SK-N-MC (cell line): ENCODE measurements at regions not wholly inside any gene's neighbourhood (a gene's known extent, or its start where the extent isn't known, plus 50 kb on each side); places are given as distances from the start of the nearest gene placed in this dataset.

ENCODE experiments used
- DNase-seq: peaks from one replicate; pipeline ENCODE4 v3.0.0-alpha.2; 2011; ENCODE audit warnings: low read depth, low spot score
- H3K27ac ChIP-seq: fragments of 200-600 bp; sonication (generic); 2 replicates; pipeline ENCODE4 v1.5.1; 2016; ENCODE audit warnings: mixed run types
- H3K36me3 ChIP-seq: fragments of 200-600 bp; sonication (generic); 2 replicates; pipeline ENCODE4 v1.6.1; 2017; ENCODE audit warnings: antibody characterized with exemption, low read length, mixed read lengths; ENCODE audit not compliant: insufficient read depth
- H3K4me3 ChIP-seq: fragments of 200-600 bp; sonication (generic); 2 replicates; pipeline ENCODE4 v1.5.1; 2016
- H3K9ac ChIP-seq: fragments of 200-600 bp; sonication (generic); 2 replicates; pipeline ENCODE4 v1.8.0; 2017; ENCODE audit warnings: mixed run types, mixed read lengths; ENCODE audit not compliant: insufficient read length
- H3K9me3 ChIP-seq: fragments of 200-600 bp; sonication (generic); 2 replicates; pipeline ENCODE4 v1.6.1; 2017; ENCODE audit warnings: low read depth, mild to moderate bottlenecking, antibody characterized with exemption, low read length, moderate library complexity, mixed read lengths
- EZH2 ChIP-seq: fragments of 200-600 bp; sonication (generic); IDR thresholded peaks from one replicate; pipeline ENCODE4 v1.6.1; 2017; ENCODE audit warnings: antibody characterized with exemption
- FOXP2 ChIP-seq: optimal IDR thresholded peaks from 2 replicates; pipeline ENCODE3; 2011; ENCODE audit warnings: mild to moderate bottlenecking, moderate library complexity; ENCODE audit not compliant: insufficient read depth; ENCODE audit errors: extremely low read length, control extremely low read depth
- POLR2AphosphoS5 ChIP-seq: IDR thresholded peaks from 2 replicates; pipeline ENCODE4 v1.6.1; 2012; ENCODE audit warnings: mild to moderate bottlenecking, low read depth, low read length, borderline replicate concordance

DNA sequence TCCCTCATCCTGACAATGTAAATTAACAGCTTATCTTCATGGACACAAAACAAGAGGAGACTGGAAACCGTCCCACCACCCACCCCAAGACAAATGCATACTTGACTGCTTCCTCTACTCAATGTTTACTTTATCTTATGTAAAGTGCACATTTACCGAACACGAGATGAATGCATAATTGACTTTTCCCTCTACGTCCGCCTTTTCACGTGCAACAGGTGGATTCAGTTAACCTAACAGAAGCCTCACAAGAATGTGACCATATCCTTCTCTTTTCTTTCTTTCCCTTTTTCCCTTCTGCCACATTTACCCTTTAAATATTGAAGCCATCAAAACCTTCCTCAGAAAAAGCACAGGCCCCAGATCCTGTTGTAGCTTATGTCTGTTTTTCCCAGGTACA lies 468.0 kb downstream of the UQCRFS1 start:
- H3K9ac ChIP-seq, result no peak overlapping the region
- H3K36me3 ChIP-seq, result no peaks in the 10 kb centered on the region
- H3K4me3 ChIP-seq, result no peak overlapping the region
- H3K9me3 ChIP-seq, result no peaks in the 10 kb centered on the region
- no peak overlapping the region for H3K27ac ChIP-seq
- no peak for TF ChIP-seq POLR2AphosphoS5
- no peak for TF ChIP-seq FOXP2
- TF ChIP-seq EZH2, result no peak
- no peak for DNase-seq

DNA sequence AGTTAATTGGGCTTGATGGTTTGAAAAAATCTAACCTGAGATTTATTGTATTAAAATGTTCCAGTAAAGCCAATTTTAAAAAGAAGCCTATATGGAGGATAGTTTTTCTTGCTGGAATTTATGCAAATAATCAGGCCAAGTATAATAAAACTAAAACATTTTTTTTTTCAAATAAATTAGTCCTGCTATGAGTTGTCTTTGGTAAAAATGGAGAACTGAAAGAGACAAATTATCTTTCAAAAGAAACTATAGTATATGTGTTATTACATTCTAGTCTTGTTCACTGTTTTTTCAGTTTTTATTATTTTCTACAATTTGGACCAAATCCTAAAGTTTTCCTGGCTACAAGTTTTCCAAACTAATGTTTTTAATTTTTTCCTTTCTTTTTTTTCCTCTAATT lies 468.9 kb downstream of the UQCRFS1 start:
- no peak overlapping the region for H3K9ac ChIP-seq
- no peaks in the 10 kb centered on the region for H3K9me3 ChIP-seq
- no peak for DNase-seq
- H3K4me3 ChIP-seq, result no peak overlapping the region
- no peaks in the 10 kb centered on the region for H3K36me3 ChIP-seq
- TF ChIP-seq POLR2AphosphoS5 (no peak), EZH2 (no peak), FOXP2 (no peak)
- H3K27ac ChIP-seq, result no peak overlapping the region

DNA sequence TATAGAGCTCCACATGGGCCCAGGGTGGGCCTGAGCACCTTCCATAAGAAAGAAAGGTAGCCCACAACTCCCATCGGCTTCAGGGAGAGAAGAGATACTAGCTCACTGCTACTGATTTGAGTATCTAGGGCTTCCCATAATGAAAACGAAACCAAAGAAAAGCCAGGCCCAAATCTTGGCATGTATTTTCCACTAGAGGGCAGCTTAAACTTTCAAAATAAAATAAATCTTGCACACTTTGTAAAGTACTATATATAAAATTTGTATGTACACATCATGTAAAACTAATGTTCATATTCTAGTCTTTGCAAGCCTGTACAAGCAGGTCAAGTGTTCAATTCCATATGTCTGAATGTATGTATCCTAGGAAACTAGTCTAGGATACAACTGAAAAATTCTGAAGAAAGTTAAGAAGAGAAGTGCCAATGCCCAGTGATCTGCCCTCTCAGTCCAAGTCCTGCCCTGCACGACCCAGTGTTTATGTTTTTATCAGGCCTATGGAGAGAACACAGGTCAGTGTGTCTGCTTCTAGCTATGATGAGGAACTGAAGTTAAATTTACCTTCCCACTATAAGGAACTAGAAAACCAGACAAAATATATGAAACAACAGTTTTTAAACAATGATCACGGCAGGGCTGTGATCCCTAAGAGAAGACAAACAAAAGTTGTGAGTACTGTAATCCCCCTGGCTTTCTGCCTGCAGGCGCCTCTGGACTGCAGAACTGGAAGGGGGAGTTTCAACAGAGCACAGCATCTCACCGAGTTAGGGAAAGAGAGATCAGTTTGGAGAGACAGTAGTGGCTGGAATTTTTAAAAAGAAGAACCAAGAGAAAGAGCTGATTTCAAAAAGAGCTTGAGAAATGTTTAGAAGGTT lies 475.7 kb downstream of the UQCRFS1 start:
- no peak for TF ChIP-seq FOXP2
- no peak for TF ChIP-seq EZH2
- no peak for TF ChIP-seq POLR2AphosphoS5
- Histone ChIP-seq H3K9ac (no peak overlapping the region), H3K4me3 (no peak overlapping the region)

DNA sequence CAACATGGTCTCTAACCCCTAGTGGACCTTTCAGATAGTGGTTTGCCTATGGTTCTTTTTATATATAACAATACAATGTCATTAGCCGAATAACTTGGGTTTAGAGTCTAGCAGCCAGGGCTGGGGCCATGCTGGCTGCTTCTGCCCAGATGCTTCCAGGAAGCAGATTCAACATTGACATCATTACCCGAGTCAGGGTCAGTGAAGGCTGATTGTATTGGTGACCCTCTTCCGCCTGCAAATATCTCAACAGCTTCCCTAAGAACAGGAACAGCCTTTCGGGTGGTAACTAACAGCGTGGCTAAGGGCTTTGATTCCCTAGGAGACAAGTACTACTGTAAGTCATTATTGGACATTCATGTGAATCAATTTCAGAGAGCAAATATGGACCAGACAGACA lies 476.4 kb downstream of the UQCRFS1 start:
- H3K9me3 ChIP-seq, result no peaks in the 10 kb centered on the region
- no peak for TF ChIP-seq FOXP2
- TF ChIP-seq EZH2, result no peak
- no peak for TF ChIP-seq POLR2AphosphoS5
- H3K4me3 ChIP-seq, result no peak overlapping the region
- no peaks in the 10 kb centered on the region for H3K36me3 ChIP-seq
- no peak overlapping the region for H3K9ac ChIP-seq
- no peak overlapping the region for H3K27ac ChIP-seq
- DNase-seq, result no peak

More for the DNA sequence above, 475.7 kb downstream of the UQCRFS1 start:
- Histone ChIP-seq H3K36me3 (no peaks in the 10 kb centered on the region), H3K27ac (no peak overlapping the region), H3K9me3 (no peaks in the 10 kb centered on the region)
- peak; percentile 2 for DNase-seq

DNA sequence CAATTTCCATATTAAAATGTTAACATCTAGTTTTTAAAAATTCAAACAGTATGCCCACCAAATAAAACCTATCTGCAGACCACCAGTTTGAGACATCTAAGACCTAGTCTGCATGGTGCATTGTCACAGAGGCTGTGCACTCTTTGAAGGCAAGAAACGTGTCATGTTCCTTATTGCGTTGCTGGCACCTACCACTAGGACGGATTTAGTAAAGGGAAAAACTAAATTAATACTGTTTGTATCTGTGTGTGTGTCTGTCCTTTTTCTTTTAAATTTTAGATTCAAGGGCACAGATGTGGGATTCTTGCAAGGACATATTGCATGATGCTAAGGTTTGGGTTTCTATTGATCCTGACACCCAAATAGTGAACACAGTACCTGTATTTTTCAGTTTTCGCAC lies 481.4 kb downstream of the UQCRFS1 start:
- Histone ChIP-seq H3K9ac (no peak overlapping the region), H3K9me3 (no peaks in the 10 kb centered on the region), H3K4me3 (no peak overlapping the region), H3K27ac (no peak overlapping the region), H3K36me3 (no peaks in the 10 kb centered on the region)
- no peak for DNase-seq
- TF ChIP-seq EZH2 (no peak), FOXP2 (no peak), POLR2AphosphoS5 (no peak)

DNA sequence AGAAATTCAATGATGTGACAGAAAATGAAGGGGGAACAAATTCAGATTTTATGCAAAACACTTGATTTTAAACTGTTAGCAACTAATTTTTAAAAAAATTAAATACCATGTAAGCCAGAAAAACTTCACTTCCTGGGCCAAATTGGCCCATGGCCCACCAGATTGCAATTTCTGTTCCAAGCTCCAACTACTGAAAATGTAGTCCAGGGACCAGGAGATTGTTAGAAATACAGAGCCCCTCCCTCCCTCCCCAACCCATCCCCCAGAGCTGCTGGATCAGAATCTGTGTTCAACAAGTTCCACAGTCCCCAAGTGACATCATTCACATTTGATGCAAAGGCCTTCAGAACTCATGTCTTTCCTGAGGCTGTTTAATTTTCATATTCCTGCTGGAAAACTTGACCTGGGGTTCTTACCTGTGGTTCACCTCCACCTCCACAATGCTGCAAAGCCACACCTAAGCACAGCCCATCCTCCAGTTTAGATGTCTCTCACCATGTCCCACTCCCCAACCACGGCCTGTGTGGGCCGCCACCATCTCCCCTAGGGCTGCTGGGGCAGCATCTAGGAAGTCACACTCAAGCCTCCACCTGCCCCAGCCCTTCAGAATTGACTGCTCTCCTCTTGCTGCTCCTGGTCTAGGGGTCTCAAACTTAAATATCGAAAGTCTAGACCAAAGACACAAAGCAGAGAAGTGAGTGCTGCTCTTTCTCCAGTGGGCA lies 482.0 kb downstream of the UQCRFS1 start:
- no peak for DNase-seq
- Histone ChIP-seq H3K9me3 (no peaks in the 10 kb centered on the region), H3K27ac (no peak overlapping the region)

DNA sequence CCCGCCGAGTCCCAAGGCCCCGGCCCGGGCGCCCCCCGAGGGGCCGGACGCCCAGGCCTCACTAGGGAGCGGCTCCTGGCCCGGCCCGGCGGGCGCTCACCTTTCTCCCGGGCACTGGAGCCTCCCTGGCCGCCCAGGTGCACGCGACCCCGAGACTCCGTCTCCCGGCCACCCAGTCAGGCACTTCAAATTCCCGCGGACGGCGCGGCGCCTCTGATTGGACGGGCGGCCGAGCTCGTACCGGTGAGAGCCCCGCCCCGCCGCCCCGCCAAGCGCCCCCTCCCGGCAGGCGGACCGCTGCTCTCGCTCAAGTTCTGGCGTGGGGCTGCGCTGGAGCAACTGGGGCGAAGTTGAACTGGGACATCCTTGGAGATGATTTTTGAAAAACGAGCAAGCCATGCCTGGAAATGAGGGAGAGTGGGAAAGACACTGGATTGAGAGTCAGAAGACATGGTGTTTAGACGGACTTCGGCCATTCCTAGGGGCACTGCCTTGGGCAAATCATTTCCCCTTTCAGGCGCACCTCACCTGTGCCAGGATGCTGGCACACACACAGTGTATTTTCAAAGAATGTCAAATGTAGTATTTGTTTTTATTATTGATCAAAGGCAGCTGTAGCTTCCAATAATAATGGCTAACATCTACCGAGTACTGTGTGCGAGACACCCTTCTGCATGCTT lies 485.3 kb downstream of the UQCRFS1 start:
- Histone ChIP-seq H3K27ac (no peak overlapping the region), H3K9me3 (no peaks in the 10 kb centered on the region), H3K36me3 (no peaks in the 10 kb centered on the region), H3K9ac (no peak overlapping the region), H3K4me3 (no peak overlapping the region)
- TF ChIP-seq FOXP2 (no peak), POLR2AphosphoS5 (no peak), EZH2 (no peak)
- no peak for DNase-seq

More for the DNA sequence above, 482.0 kb downstream of the UQCRFS1 start:
- Histone ChIP-seq H3K36me3 (no peaks in the 10 kb centered on the region), H3K4me3 (no peak overlapping the region), H3K9ac (no peak overlapping the region)
- TF ChIP-seq EZH2, result no peak
- TF ChIP-seq POLR2AphosphoS5, result no peak
- TF ChIP-seq FOXP2, result no peak
